Hepatocyte (in vitro differentiated cells): ENCODE measurements at regions not wholly inside any gene's neighbourhood (a gene's known extent, or its start where the extent isn't known, plus 50 kb on each side); places are given as distances from the start of the nearest gene placed in this dataset.

Experiments
- DNase-seq: peaks from one replicate; pipeline ENCODE4 v3.0.0-alpha.2; 2016; ENCODE audit warnings: low spot score
- H2AFZ ChIP-seq: fragments of 200-600 bp; sonication (generic); 2 replicates; pipeline ENCODE4 v1.6.0; 2016; ENCODE audit warnings: antibody characterized with exemption, mild to moderate bottlenecking
- H3K27ac ChIP-seq: fragments of 200-600 bp; sonication (generic); 2 replicates; pipeline ENCODE4 v1.5.1; 2016; ENCODE audit warnings: mild to moderate bottlenecking
- H3K27me3 ChIP-seq: fragments of 200-600 bp; sonication (generic); 2 replicates; pipeline ENCODE4 v1.6.1; 2016
- H3K36me3 ChIP-seq: fragments of 200-600 bp; sonication (generic); replicated peaks from 2 replicates; pipeline ENCODE4 v1.5.1; 2016; ENCODE audit warnings: low read depth; ENCODE audit not compliant: insufficient read depth
- H3K4me1 ChIP-seq: fragments of 200-600 bp; sonication (generic); 2 replicates; pipeline ENCODE4 v1.5.1; 2016; ENCODE audit warnings: mild to moderate bottlenecking, moderate library complexity; ENCODE audit not compliant: insufficient read depth
- H3K4me2 ChIP-seq: fragments of 200-600 bp; sonication (generic); 2 replicates; pipeline ENCODE4 v1.6.0; 2016
- H3K4me3 ChIP-seq: fragments of 200-600 bp; sonication (generic); 2 replicates; pipeline ENCODE4 v1.5.1; 2016; ENCODE audit warnings: mild to moderate bottlenecking
- H3K79me2 ChIP-seq: fragments of 200-600 bp; sonication (generic); 2 replicates; pipeline ENCODE4 v1.6.0; 2017; ENCODE audit warnings: mild to moderate bottlenecking
- H3K9me2 ChIP-seq: fragments of 200-600 bp; sonication (generic); replicated peaks from 2 replicates; pipeline ENCODE4 v1.6.0; 2017; ENCODE audit warnings: mild to moderate bottlenecking; ENCODE audit not compliant: insufficient read depth
- H3K9me3 ChIP-seq: fragments of 200-600 bp; sonication (generic); 2 replicates; pipeline ENCODE4 v1.5.1; 2016; ENCODE audit warnings: low read depth, mild to moderate bottlenecking
- H4K20me1 ChIP-seq: fragments of 200-600 bp; sonication (generic); 2 replicates; pipeline ENCODE4 v1.6.0; 2016; ENCODE audit warnings: mild to moderate bottlenecking; ENCODE audit not compliant: insufficient read depth, poor library complexity, severe bottlenecking
- CTCF ChIP-seq: fragments of 200-600 bp; sonication (generic); IDR thresholded peaks from 2 replicates; pipeline ENCODE4 v1.5.1; 2016; ENCODE audit warnings: antibody characterized with exemption, mild to moderate bottlenecking; ENCODE audit not compliant: poor library complexity
- EZH2 ChIP-seq: fragments of 200-600 bp; sonication (generic); IDR thresholded peaks from 2 replicates; pipeline ENCODE4 v1.6.1; 2016; ENCODE audit warnings: antibody characterized with exemption, mild to moderate bottlenecking, borderline replicate concordance
- EZH2phosphoT487 ChIP-seq: fragments of 200-600 bp; sonication (generic); IDR thresholded peaks from one replicate; pipeline ENCODE4 v1.6.1; 2018; ENCODE audit warnings: antibody characterized with exemption, mild to moderate bottlenecking, low read depth, moderate library complexity; ENCODE audit not compliant: unreplicated experiment, severe bottlenecking
- WGBS: methylation state at CpG from one replicate; pipeline ENCODE4 v1.1.6; 2016; ENCODE audit warnings: low lambda C conversion rate; ENCODE audit errors: missing lambda C conversion rate; 5-methylcytosine and 5-hydroxymethylcytosine counted together

DNA sequence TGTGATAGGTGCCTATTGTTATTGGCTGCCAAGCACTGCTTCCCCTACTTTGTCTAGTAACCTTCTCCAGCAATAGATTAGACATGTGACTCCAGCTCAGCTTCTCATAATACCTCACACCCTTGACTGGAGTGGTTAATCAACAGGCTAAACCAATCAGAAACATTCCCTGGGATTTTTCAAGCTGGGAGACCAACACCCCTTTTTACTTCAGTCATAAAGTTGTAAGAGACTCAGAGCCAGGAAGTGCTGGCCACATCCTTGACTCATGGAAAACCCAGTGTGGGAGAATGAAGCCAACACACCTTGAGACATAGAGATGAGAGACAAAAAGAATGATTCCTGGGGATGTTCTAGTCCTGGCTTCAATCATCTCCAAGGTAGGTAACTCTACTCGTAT, 62.6 kb upstream of the HECTD2 start:
- 88% methylated on average over 1 of the region's 1 CpG for WGBS
- Histone ChIP-seq H3K27ac (no peak overlapping the region), H3K27me3 (no peaks in the 10 kb centered on the region), H3K4me1 (no peaks in the 10 kb centered on the region), H2AFZ (no peak overlapping the region), H3K4me3 (no peak overlapping the region), H3K79me2 (no peaks in the 10 kb centered on the region), H4K20me1 (no peaks in the 10 kb centered on the region), H3K9me3 (no peaks in the 10 kb centered on the region), H3K9me2 (no peaks in the 10 kb centered on the region), H3K36me3 (no peaks in the 10 kb centered on the region), H3K4me2 (no peak overlapping the region)
- no peak for DNase-seq
- TF ChIP-seq EZH2phosphoT487, result no peak
- TF ChIP-seq EZH2, result no peak
- TF ChIP-seq CTCF, result no peak

DNA sequence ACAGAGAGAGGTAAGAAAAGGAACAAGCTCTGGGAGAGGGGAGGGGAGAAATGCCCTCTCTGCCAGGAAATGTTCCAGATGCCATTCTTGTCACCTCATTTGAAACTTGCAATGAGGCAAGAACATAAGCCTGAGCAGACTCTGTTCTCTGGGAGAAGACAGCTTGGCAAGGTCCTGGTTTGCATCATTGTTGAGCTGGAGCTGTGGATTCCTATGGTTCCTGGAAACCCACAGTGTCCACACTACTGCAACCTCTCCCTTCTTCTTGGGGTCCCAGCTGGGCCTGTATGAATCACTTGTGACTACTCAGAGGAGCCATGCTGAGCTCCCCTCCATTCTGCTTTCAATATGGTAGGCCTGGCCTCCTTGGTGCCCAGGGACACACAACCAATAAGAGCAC, 60.8 kb upstream of the HECTD2 start:
- Histone ChIP-seq H3K27me3 (no peaks in the 10 kb centered on the region), H4K20me1 (no peaks in the 10 kb centered on the region), H3K27ac (peak overlapping the region; percentile 77), H3K36me3 (no peaks in the 10 kb centered on the region), H3K4me1 (no peaks in the 10 kb centered on the region), H3K4me3 (no peak overlapping the region), H3K9me3 (no peaks in the 10 kb centered on the region), H3K4me2 (no peak overlapping the region), H3K9me2 (no peaks in the 10 kb centered on the region), H2AFZ (no peak overlapping the region), H3K79me2 (no peaks in the 10 kb centered on the region)
- no peak for TF ChIP-seq EZH2phosphoT487
- no peak for TF ChIP-seq CTCF
- TF ChIP-seq EZH2, result no peak
- peak; percentile 54 for DNase-seq

GRCh38 chr10:91350651-91351081, 59.5 kb upstream of the HECTD2 start:
- H3K4me3 ChIP-seq, result no peak overlapping the region
- H3K27ac ChIP-seq, result peak overlapping the region; percentile 5
- H3K79me2 ChIP-seq, result no peaks in the 10 kb centered on the region
- 83% methylated on average over 2 of the region's 2 CpGs for WGBS
- H3K4me1 ChIP-seq, result no peaks in the 10 kb centered on the region
- H3K27me3 ChIP-seq, result no peaks in the 10 kb centered on the region
- no peak overlapping the region for H3K4me2 ChIP-seq
- TF ChIP-seq EZH2phosphoT487, result no peak
- TF ChIP-seq EZH2, result no peak
- TF ChIP-seq CTCF, result no peak
- no peaks in the 10 kb centered on the region for H3K9me3 ChIP-seq
- no peak for DNase-seq
- H4K20me1 ChIP-seq, result no peaks in the 10 kb centered on the region
- H3K36me3 ChIP-seq, result no peaks in the 10 kb centered on the region
- no peaks in the 10 kb centered on the region for H3K9me2 ChIP-seq
- H2AFZ ChIP-seq, result no peak overlapping the region

DNA sequence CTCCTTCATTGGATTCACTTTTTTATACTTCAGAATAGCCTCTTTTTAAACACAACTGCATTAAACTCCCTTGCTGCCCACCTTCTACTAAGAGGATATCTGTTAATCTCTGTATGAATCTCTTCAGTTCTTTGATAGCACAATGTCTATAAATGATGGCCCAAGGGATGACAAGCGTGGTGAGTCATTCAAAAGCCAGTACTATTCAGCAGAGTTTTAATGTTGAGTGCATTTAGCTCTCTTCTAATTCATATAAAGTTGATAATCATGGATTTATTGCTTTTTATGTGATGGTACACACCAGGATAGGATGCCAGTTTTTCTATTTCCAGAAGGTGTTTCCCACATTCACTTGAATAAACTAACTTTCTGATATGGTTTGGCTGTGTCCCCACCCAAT, 57.4 kb upstream of the HECTD2 start:
- no peak overlapping the region for H3K4me2 ChIP-seq
- no peaks in the 10 kb centered on the region for H3K4me1 ChIP-seq
- no peaks in the 10 kb centered on the region for H3K36me3 ChIP-seq
- H2AFZ ChIP-seq, result no peak overlapping the region
- no peaks in the 10 kb centered on the region for H3K27me3 ChIP-seq
- no peaks in the 10 kb centered on the region for H3K79me2 ChIP-seq
- H3K27ac ChIP-seq, result no peak overlapping the region
- TF ChIP-seq CTCF, result no peak
- TF ChIP-seq EZH2phosphoT487, result no peak
- TF ChIP-seq EZH2, result no peak
- WGBS, result 70% methylated on average over 1 of the region's 1 CpG
- no peaks in the 10 kb centered on the region for H3K9me2 ChIP-seq
- DNase-seq, result no peak
- H4K20me1 ChIP-seq, result no peaks in the 10 kb centered on the region
- H3K4me3 ChIP-seq, result no peak overlapping the region
- H3K9me3 ChIP-seq, result no peaks in the 10 kb centered on the region
